ENCODE measurements at regions not wholly inside any gene's neighbourhood (a gene's known extent, or its start where the extent isn't known, plus 50 kb on each side); places are given as distances from the start of the nearest gene placed in this dataset.

- no peak for TF ChIP-seq CTCF (IDR thresholded peaks at IDR 0.05; ENCODE audit: low read depth, low read length)
- no peak for DNase-seq (ENCODE audit: extremely low read depth, low read depth)
These were observed 142.9 kb downstream of the SHOX start for GRCh38 chrX:773292-774025.

GRCh38 chrX:771536-771935, 140.9 kb downstream of the SHOX start:
- no peak for DNase-seq (ENCODE audit: extremely low read depth, low read depth)
- TF ChIP-seq CTCF (IDR thresholded peaks at IDR 0.05; ENCODE audit: low read depth, low read length) = no peak

- TF ChIP-seq CTCF (IDR thresholded peaks at IDR 0.05; ENCODE audit: low read depth, low read length) = no peak
- no peak for DNase-seq (ENCODE audit: extremely low read depth, low read depth)
These were observed 139.2 kb downstream of the SHOX start for GRCh38 chrX:769796-770195.

DNA sequence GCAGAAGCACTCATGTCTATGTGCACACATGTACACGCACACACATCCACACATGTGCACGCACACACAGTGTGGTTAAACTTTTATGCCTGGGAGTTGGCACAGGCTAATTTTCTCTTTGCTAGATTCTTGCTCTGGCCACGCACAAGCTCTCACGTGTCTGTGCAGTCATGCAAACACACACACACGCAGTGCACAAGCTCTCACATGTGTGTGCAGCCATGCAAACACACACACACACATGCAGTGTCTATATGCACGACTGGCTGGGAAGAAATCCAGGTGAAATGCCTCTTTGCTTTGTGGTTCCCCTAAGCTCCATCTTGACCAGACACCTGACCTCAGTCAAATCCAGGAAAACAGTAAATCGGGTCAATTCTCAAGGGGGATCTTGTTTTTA, 138.0 kb downstream of the SHOX start:
- no peak for TF ChIP-seq CTCF (IDR thresholded peaks at IDR 0.05; ENCODE audit: low read depth, low read length)
- no peak for DNase-seq (ENCODE audit: extremely low read depth, low read depth)

GRCh38 chrX:758917-759316, 128.3 kb downstream of the SHOX start:
- no peak for TF ChIP-seq CTCF (IDR thresholded peaks at IDR 0.05; ENCODE audit: low read depth, low read length)
- no peak for DNase-seq (ENCODE audit: extremely low read depth, low read depth)

GRCh38 chrX:750812-751211, 120.2 kb downstream of the SHOX start:
- TF ChIP-seq CTCF (IDR thresholded peaks at IDR 0.05; ENCODE audit: low read depth, low read length) = no peak
- DNase-seq (ENCODE audit: extremely low read depth, low read depth) = no peak

- TF ChIP-seq CTCF (IDR thresholded peaks at IDR 0.05; ENCODE audit: low read depth, low read length) = no peak
- no peak for DNase-seq (ENCODE audit: extremely low read depth, low read depth)
These were observed 119.7 kb downstream of the SHOX start for GRCh38 chrX:750263-750662.

Data from AG09319 (cell line).